ENCODE measurements at regions not wholly inside any gene's neighbourhood (a gene's known extent, or its start where the extent isn't known, plus 50 kb on each side); places are given as distances from the start of the nearest gene placed in this dataset.

DNA sequence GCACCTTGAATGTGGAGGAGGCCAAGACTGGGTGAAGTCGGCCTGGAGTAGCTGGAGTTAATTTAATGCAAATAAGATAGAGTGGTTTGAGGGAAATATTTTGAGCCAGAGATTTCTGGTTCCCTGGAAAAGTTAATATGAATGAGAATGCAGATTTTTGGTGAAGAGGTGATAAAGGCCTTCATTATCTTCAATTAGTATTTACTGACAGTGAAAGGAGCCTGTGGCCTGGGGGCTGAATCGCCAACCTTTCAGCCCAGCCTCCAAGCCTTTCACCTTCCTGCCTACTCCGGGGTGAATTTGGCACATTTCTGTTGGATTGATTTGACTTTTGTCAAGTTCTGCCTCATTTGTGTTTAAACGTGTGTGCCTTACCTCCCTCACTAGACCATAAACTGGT, 147.8 kb downstream of the SOX2 start:
- no peak for DNase-seq (ENCODE audit: low spot score)

GRCh38 chr3:181860235-181860634, 148.5 kb downstream of the SOX2 start:
- no peak for DNase-seq (ENCODE audit: low spot score)

DNA sequence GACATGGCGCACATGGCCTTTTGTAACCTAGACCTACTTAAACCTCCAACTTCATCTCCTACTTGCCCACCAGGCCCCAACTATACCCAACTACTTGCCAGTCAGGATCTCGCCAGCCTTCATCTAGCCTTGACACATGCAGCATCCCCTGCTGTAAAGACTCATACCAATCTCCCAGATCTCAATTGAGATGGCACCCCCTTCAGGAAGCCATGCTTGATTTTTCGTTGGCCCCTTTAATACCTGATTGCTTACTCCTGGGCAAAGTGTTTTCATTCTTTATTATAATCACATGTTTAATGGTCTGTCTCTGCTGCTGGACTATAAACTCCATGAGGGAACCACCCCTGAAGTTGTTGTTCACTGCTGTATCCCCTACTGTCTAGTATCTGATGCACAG, 150.8 kb downstream of the SOX2 start:
- no peak for DNase-seq (ENCODE audit: low spot score)

DNA sequence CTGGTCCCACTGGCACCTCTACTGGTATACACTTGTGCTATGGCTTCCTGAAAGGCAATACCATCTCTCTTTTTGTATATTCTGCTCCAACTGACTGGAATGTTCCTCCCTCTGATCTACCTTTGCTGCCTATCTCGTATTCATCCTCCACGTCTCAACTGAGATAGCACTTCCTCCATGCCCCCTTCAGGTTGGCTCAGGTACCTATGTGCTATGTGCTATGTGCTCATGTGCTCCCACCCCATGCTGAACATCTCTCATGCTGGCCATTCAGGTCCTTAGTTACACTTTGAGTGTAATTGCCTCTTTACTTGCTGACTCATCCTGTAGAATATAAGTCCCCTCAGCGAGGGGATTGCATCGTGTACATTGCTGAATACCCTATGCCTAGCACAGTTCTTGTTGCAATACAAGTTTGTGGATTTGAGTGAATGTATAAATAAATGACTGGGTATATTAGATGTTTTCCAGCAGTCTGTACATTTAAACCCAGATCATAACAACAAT, 156.9 kb downstream of the SOX2 start:
- DNase-seq (ENCODE audit: low spot score) = no peak

DNA sequence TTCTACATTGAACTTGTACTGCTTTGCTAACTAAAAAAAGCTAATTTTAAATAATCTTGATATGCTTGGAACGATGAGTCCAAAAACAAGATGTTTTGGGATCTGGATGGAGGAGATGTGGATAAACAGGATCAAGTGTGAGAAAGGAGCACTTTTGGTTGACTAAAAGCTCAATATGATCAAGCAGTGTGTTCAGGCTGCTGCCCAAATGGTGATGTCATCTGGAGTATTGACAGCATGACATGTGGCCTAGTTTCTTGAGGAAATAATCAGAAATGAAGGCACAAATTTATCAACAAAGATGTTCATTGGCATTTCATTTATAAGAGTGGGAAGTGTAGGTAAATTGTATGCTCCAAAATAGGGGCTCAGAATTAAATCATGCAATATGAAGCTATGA, 161.2 kb downstream of the SOX2 start:
- DNase-seq (ENCODE audit: low spot score) = no peak

DNA sequence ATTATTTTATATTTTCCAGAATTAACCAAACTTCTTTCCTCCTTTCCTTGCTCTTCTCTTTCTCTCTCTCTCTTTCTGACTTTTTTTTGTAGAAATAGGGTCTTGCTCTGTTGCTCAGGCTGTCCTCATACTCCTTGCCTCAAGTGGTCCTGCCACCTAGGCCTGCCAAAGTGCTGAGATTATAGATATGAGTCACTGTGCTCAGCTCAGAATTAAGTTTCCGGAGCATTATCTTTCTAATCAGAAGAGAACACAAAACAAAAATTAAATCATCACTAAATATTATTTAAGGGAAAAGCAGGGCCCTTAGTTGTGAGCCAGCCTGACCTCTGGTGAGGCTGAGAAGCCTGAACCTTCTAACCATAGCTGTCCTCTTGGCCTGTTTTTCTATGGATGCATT, 168.2 kb downstream of the SOX2 start:
- DNase-seq (ENCODE audit: low spot score) = no peak

GRCh38 chr3:181880331-181880730, 168.6 kb downstream of the SOX2 start:
- DNase-seq (ENCODE audit: low spot score) = no peak

GRCh38 chr3:181881749-181882148, 170.0 kb downstream of the SOX2 start:
- DNase-seq (ENCODE audit: low spot score) = no peak

GRCh38 chr3:181885868-181886630, 174.3 kb downstream of the SOX2 start:
- DNase-seq (ENCODE audit: low spot score) = no peak

DNA sequence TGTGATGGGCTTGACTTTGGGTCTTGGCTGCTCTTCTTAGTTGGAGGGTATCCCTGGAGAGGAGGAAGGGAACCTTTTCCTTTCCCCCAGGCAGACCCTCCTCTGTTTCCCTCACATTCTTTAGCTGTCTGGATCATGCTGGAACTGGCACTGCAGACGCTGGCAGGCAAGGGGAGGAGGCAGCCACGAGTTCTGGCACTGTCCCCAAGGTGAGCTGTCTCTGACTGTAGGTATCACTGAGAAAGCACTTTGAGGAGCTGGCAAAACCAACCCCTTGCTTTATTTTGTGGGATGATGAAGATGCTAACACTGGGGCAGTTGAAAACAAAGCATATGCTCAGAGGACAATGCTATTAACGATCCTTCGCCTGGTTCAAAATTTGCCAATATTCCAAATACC, 175.0 kb downstream of the SOX2 start:
- no peak for DNase-seq (ENCODE audit: low spot score)

DNA sequence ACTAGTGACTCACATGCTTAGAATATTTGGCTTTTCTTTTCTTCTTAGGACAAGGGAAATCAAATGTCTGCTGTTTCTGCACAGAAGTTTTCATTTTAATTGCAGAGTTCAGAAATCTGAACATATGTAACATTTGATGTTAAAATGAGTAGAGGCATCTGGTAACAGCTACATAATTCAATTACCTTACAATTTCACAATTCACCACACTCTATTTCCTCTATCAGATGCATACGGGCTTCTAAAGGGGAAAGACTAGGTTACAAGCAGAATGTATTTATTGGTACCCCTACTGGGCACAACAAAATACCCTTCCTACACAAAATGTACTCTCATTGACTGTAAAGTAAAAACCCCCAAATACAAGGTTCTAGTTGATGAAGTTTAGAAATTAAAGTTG, 176.0 kb downstream of the SOX2 start:
- no peak for DNase-seq (ENCODE audit: low spot score)

- no peak for DNase-seq (ENCODE audit: low spot score)
Observed at GRCh38 chr3:181888234-181888633, 176.5 kb downstream of the SOX2 start.

DNA sequence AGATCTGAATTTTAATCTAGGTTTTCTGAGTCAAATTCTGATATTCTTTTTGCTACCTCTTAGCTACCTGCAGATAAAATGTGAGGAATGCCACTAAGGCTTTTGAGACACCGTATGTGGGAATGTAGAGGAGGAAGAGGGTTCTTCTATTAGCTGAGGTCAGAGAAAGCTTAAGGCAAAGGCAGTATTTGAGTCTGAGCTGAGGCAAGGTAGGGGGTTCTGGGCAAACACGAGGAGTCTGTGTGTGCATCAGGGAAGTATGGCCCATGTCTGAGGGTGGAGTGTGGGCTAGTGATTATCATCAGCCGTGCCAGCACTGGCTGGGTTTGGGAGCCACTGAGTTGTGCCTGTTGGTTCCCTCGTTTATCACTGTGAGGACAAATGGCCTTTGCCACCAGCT, 181.1 kb downstream of the SOX2 start:
- DNase-seq (ENCODE audit: low spot score) = no peak

DNA sequence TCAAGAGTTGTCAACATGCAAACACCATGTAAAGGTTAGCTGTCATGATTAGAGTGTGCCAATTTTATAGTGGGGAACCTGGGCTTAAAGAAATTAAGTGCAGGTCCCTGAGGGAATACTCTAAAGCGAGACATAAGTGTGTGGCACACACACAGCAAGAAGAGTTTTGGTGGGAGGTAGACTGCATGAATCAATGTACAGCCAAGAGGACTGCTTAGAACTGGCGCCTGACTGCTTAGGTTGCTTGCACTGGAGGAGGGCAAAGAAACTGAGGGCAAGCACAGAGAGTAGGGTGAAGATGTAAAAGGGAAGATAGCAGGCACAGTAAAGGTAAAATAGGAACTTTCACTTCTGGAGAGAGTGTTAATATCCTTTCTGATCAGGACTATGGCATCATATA, 184.9 kb downstream of the SOX2 start:
- no peak for DNase-seq (ENCODE audit: low spot score)

DNA sequence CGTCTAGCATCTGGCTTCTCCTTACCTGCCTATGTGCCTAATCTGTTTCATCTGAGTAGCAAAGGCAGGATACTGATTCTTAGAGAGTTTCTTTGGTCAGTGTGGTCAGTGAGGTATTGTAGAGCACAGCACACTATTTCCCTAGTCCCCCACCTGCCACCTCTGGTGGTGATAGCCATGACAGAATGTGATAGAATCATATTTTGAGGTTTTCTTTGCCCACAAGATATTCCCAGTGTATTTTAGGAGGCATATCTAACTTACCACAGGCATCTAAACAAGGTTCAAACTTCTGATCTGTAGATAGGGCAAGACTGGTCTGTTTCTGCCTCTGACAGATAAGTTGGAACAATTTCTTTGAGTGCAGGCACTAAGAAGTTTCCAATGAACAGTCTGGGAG, 188.0 kb downstream of the SOX2 start:
- no peak for DNase-seq (ENCODE audit: low spot score)

DNA sequence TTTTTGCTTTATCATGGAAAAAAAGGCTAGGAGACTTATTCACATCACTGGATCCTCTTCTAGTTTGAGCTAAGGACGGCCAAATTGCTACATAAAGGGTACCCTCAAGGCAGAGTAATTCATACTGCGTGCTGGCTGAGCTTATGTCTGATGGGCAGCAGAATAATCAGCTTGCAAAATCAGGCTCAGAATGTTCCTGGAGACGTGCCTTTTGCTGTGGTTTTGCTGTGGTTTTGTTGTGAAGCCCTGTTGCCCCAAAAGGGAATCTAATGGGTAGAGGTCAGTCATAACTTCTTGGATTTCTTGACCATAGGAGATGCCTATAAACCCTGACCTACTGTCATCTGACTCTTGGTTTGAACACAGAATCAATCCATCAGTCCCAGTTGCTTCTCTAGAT, 189.9 kb downstream of the SOX2 start:
- DNase-seq (ENCODE audit: low spot score) = no peak

DNA sequence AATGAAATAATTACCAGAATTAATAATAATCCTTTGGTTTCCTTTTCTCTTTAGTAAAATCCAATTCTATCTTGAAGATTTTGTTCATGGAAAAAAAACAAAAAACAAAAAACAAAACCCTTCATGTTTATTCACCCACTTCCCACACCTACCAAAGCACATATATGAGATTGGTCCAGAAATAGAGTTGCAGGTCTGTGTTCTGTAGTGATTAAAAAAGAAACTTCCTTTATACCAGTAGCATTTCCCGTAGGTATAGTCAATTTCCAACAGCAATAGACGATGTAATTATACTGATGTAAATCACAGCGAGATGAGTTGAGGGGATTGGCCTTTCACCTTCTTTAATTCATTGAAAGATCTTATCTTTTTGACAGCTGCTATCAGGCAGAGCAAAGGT, 194.6 kb downstream of the SOX2 start:
- DNase-seq (ENCODE audit: low spot score) = no peak

- DNase-seq (ENCODE audit: low spot score) = no peak
Observed at GRCh38 chr3:181909241-181909640, 197.5 kb downstream of the SOX2 start.

DNA sequence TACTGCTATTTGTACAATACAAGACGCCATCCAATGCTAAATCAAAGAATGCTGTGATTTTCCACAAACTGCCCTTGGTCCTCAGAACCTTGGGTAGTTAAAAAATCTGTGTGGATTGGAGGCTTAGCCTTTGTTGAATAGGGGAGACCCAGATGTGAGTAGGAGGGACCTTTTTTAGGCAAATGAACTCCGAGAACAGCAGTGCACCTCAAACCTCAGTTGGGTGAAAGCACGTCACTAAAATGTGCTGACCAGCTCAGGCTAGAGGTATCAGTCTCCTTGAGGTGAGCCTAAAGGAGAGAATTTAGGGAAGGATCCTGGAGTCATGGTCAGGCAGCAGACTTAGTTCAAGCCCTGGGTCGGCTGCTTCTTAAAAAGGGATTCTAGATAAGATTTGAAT, 200.7 kb downstream of the SOX2 start:
- DNase-seq (ENCODE audit: low spot score) = no peak

- no peak for DNase-seq (ENCODE audit: low spot score)
Observed at GRCh38 chr3:181913254-181913653, 201.5 kb downstream of the SOX2 start.

DNA sequence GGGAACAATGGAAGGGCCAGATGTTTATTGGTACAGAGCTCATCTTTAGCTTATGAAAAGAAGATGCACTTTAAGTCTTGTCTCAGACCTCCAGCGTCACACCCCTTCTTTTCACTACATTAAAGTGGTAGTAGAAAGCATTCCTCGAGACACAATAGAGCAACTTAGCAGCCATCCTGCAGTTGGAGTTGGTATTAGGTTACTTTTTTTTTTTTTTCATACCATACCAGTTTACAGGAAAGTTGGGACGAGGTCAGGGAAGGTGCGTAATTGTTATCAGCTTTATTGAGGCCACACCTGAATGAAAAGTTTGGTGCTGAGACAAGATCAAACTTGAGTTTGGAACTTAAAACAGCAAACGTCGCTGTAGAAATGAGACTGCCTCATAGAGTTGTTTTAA, 203.8 kb downstream of the SOX2 start:
- DNase-seq (ENCODE audit: low spot score) = no peak

DNA sequence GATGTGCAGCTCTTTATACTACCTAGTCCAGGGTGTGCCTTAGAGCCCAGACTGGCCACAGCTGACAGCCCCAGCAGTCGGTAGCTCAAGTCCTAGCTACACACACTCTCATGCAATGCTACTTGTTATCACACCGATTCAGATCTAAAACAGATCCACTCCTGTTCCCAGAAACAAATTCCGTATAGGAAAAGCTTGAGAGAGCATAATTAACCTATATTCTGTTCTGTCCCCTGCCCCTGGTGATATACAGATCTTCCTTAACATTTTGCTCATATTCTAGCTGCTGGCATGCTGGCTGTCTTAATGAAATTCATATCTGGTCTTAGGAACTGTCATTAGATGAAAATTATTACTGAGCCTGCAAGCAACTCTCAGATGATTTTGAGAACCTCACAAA, 204.3 kb downstream of the SOX2 start:
- no peak for DNase-seq (ENCODE audit: low spot score)

DNA sequence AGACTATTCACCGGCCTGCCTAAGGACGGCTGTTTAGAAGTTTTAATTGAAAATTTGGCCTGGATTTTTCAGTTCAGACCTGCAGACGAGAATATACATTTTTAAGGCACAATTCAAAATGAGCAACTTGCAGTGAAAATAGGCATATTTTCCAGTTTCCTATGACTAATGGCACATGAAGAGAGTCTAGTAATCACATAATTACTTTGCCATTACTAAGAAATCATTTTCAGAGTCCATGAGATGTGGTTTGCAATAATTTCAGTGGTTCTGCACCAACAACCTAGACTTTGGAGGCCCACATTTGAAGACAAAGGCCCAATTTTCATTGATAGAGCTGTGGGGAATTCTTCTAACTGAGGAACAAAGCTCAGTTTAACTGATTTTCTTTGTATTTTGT, 205.3 kb downstream of the SOX2 start:
- DNase-seq (ENCODE audit: low spot score) = no peak

GRCh38 chr3:181919375-181919774, 207.7 kb downstream of the SOX2 start:
- no peak for DNase-seq (ENCODE audit: low spot score)

Measured in HuH-7.5 (cell line).